OCI-LY1 (cell line): ENCODE measurements at regions not wholly inside any gene's neighbourhood (a gene's known extent, or its start where the extent isn't known, plus 50 kb on each side); places are given as distances from the start of the nearest gene placed in this dataset.

Experiments
- EZH2 ChIP-seq: fragments of 200-600 bp; sonication (generic), shearing (Covaris generic); IDR thresholded peaks from 2 replicates; pipeline ENCODE4 v1.8.0; 2017; ENCODE audit warnings: borderline replicate concordance, mixed run types, mild to moderate bottlenecking, antibody characterized with exemption, low read length, moderate library complexity, mixed read lengths
- TF ChIP-seq, protein P1 (sequence below): fragments of 200-600 bp; sonication (generic), shearing (Covaris generic); IDR thresholded peaks from 2 replicates; pipeline ENCODE4 v1.5.1; 2017; ENCODE audit warnings: mild to moderate bottlenecking, antibody characterized with exemption, low read length, moderate library complexity, mixed read lengths

DNA sequence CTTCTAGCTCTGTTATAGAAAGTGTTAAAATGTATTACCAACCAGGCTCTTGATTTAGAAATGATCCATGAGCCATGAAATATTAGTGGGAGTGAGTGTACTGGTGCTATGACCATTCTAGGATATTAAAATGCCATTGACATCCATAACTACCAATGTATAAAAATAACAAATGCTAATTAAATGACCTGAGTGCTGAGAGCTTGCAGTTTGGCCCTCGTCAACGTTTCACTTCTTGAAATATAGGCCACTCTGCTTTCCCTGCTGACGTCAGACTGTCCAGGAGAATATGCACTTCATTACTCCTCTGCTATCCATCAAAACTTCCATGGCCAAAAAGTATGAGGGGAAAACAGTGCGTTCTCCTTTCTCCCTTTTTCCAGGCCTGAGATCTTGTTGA, 563.1 kb downstream of the METTL15 start:
- TF ChIP-seq, protein P1, sequence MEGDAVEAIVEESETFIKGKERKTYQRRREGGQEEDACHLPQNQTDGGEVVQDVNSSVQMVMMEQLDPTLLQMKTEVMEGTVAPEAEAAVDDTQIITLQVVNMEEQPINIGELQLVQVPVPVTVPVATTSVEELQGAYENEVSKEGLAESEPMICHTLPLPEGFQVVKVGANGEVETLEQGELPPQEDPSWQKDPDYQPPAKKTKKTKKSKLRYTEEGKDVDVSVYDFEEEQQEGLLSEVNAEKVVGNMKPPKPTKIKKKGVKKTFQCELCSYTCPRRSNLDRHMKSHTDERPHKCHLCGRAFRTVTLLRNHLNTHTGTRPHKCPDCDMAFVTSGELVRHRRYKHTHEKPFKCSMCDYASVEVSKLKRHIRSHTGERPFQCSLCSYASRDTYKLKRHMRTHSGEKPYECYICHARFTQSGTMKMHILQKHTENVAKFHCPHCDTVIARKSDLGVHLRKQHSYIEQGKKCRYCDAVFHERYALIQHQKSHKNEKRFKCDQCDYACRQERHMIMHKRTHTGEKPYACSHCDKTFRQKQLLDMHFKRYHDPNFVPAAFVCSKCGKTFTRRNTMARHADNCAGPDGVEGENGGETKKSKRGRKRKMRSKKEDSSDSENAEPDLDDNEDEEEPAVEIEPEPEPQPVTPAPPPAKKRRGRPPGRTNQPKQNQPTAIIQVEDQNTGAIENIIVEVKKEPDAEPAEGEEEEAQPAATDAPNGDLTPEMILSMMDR: no peak
- no peak for TF ChIP-seq EZH2
